Peyer's patch (tissue), 4 donors: ENCODE measurements at regions not wholly inside any gene's neighbourhood (a gene's known extent, or its start where the extent isn't known, plus 50 kb on each side); places are given as distances from the start of the nearest gene placed in this dataset.
A peak's percentile ranks its signal among the peaks of the same experiment; 100 is the strongest.

Source experiments
- DNase-seq, 3 donors: peaks; one replicate each; pipeline ENCODE4 v3.0.0-alpha.2; 2017 to 2019
- H3K27ac ChIP-seq, 4 donors: fragments of 200-600 bp; sonication (generic); one replicate each; pipeline ENCODE4 v1.5.1; 2016 to 2019
- H3K27me3 ChIP-seq, 2 donors: fragments of 200-600 bp; sonication (generic); one replicate each; pipeline ENCODE4 v1.5.1; 2019
- H3K36me3 ChIP-seq, 3 donors: fragments of 200-600 bp; sonication (generic); one replicate each; pipeline ENCODE4 v1.5.1; 2016 to 2019
- H3K4me1 ChIP-seq, 4 donors: fragments of 200-600 bp; sonication (generic); one replicate each; pipeline ENCODE4 v1.5.1; 2016 to 2019
- H3K4me3 ChIP-seq, 4 donors: fragments of 200-600 bp; sonication (generic); 1 replicate in 3 of 4; 2 replicates in 1 of 4; pipeline ENCODE4 v1.5.1; 2016 to 2019; ENCODE audit warnings: mild to moderate bottlenecking in 1 of 4
- H3K9me3 ChIP-seq, 4 donors: fragments of 200-600 bp; sonication (generic); one replicate each; pipeline ENCODE4 v1.5.1; 2016 to 2019; ENCODE audit warnings: mild to moderate bottlenecking in 1 of 4
- POLR2A ChIP-seq, 2 donors: fragments of 450-650 bp; IDR thresholded peaks; one replicate each; pipeline ENCODE4 v1.5.1; 2017; ENCODE audit warnings: antibody characterized with exemption in 2 of 2, mild to moderate bottlenecking in 2 of 2, moderate library complexity in 2 of 2
- TF ChIP-seq, protein P1 (sequence below), 6 experiments: fragments of 450-650 bp in 4 of 6; fragments of 200-600 bp in 2 of 6; sonication (generic) in 1 of 6; IDR thresholded peaks; one replicate each; pipeline ENCODE4 v1.5.1; 2017 to 2019; ENCODE audit warnings: antibody characterized with exemption in 6 of 6, mild to moderate bottlenecking in 3 of 6, moderate library complexity in 1 of 6

GRCh38 chr16:85347213-85347591 is 234.9 kb upstream of the CIBAR2 start:
- H3K4me3 ChIP-seq: no peak overlapping the region
- peak in 2 of 3 donors; percentile 62 to 70 for DNase-seq
- H3K4me1 ChIP-seq: peaks cover 0 to 25% (median 0%) of the 10 kb centered on the region in 4 donors
- H3K27ac ChIP-seq: no peak overlapping the region
- H3K27me3 ChIP-seq: no peaks in the 10 kb centered on the region
- no peak for TF ChIP-seq POLR2A (IDR thresholded peaks at IDR 0.05)
- TF ChIP-seq, protein P1, sequence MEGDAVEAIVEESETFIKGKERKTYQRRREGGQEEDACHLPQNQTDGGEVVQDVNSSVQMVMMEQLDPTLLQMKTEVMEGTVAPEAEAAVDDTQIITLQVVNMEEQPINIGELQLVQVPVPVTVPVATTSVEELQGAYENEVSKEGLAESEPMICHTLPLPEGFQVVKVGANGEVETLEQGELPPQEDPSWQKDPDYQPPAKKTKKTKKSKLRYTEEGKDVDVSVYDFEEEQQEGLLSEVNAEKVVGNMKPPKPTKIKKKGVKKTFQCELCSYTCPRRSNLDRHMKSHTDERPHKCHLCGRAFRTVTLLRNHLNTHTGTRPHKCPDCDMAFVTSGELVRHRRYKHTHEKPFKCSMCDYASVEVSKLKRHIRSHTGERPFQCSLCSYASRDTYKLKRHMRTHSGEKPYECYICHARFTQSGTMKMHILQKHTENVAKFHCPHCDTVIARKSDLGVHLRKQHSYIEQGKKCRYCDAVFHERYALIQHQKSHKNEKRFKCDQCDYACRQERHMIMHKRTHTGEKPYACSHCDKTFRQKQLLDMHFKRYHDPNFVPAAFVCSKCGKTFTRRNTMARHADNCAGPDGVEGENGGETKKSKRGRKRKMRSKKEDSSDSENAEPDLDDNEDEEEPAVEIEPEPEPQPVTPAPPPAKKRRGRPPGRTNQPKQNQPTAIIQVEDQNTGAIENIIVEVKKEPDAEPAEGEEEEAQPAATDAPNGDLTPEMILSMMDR (IDR thresholded peaks at IDR 0.05): peak in 4 of 6 experiments; percentile 23 to 60 (median 58)
- H3K36me3 ChIP-seq: no peaks in the 10 kb centered on the region
- H3K9me3 ChIP-seq: no peaks in the 10 kb centered on the region

- Histone ChIP-seq H3K27me3 (no peaks in the 10 kb centered on the region), H3K9me3 (no peaks in the 10 kb centered on the region), H3K36me3 (no peaks in the 10 kb centered on the region), H3K4me1 (peaks cover 0 to 25% (median 0%) of the 10 kb centered on the region in 4 donors), H3K4me3 (no peak overlapping the region), H3K27ac (no peak overlapping the region)
- TF ChIP-seq, protein P1 (IDR thresholded peaks at IDR 0.05): no peak
- TF ChIP-seq POLR2A (IDR thresholded peaks at IDR 0.05): no peak
- no peak for DNase-seq
Measured at GRCh38 chr16:85348065-85348840, 236.0 kb upstream of the CIBAR2 start.

GRCh38 chr16:85348911-85349334 is 236.7 kb upstream of the CIBAR2 start:
- peaks cover 0 to 31% (median 0%) of the 10 kb centered on the region in 4 donors for H3K4me1 ChIP-seq
- DNase-seq: peak in 1 of 3 donors; percentile 68
- no peaks in the 10 kb centered on the region for H3K9me3 ChIP-seq
- H3K4me3 ChIP-seq: no peak overlapping the region
- TF ChIP-seq POLR2A (IDR thresholded peaks at IDR 0.05): no peak
- TF ChIP-seq, protein P1 (IDR thresholded peaks at IDR 0.05): no peak
- no peak overlapping the region for H3K27ac ChIP-seq
- H3K27me3 ChIP-seq: no peaks in the 10 kb centered on the region
- no peaks in the 10 kb centered on the region for H3K36me3 ChIP-seq

GRCh38 chr16:85349365-85350145 is 237.3 kb upstream of the CIBAR2 start:
- peaks cover 0 to 35% (median 0%) of the 10 kb centered on the region in 4 donors for H3K4me1 ChIP-seq

DNA sequence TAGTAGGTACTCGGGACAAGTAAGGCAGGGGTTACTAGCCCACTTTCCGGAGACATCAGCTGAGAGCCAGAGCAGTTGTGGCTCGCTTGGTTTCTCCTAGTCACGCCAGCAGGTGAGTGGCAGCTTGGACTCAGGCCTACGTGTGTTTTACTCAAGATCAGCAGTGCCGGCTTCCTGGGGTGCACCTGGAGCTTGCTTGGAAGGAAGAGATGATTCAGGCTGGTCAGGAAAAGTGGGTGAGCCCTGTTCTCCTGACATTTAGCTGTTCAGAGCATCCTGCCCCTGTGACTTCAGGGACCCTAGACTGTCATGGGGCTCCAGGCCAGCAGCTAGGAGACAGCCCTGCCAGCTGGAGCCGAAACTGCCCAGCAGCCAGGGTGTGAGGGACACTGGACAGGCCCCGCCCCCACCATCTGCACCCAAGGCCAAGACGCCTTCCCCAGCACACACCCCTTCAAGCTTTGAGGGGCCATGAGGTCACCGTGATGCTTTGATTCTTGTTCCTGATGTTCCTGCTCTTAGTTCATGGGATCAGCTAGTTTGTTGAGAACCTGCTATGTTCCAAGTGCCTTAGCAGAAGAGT is 238.0 kb upstream of the CIBAR2 start:
- TF ChIP-seq, protein P1 (IDR thresholded peaks at IDR 0.05): no peak
- TF ChIP-seq POLR2A (IDR thresholded peaks at IDR 0.05): no peak
- Histone ChIP-seq H3K27me3 (no peaks in the 10 kb centered on the region), H3K4me1 (peaks cover 0 to 38% (median 0%) of the 10 kb centered on the region in 4 donors), H3K36me3 (no peaks in the 10 kb centered on the region), H3K4me3 (no peak overlapping the region), H3K9me3 (no peaks in the 10 kb centered on the region), H3K27ac (no peak overlapping the region)
- DNase-seq: no peak

More at GRCh38 chr16:85349365-85350145, 237.3 kb upstream of the CIBAR2 start:
- H3K36me3 ChIP-seq: no peaks in the 10 kb centered on the region
- TF ChIP-seq, protein P1 (IDR thresholded peaks at IDR 0.05): no peak
- TF ChIP-seq POLR2A (IDR thresholded peaks at IDR 0.05): no peak
- DNase-seq: no peak
- no peak overlapping the region for H3K27ac ChIP-seq
- H3K9me3 ChIP-seq: no peaks in the 10 kb centered on the region
- H3K27me3 ChIP-seq: no peaks in the 10 kb centered on the region
- no peak overlapping the region for H3K4me3 ChIP-seq
